NB4 (cell line): ENCODE measurements at regions not wholly inside any gene's neighbourhood (a gene's known extent, or its start where the extent isn't known, plus 50 kb on each side); places are given as distances from the start of the nearest gene placed in this dataset.

Source experiments
- DNase-seq: peaks from one replicate; pipeline ENCODE4 v3.0.0; 2010; ENCODE audit warnings: low read depth
- H3K4me3 ChIP-seq: one replicate; pipeline ENCODE4 v1.5.1; 2011; ENCODE audit warnings: mild to moderate bottlenecking, low read depth, low read length, moderate library complexity
- MYC ChIP-seq: IDR thresholded peaks from 2 replicates; pipeline ENCODE4 v1.6.1; 2011; ENCODE audit warnings: low read depth, low read length
- POLR2A ChIP-seq: IDR thresholded peaks from 2 replicates; pipeline ENCODE4 v1.6.1; 2011; ENCODE audit warnings: mild to moderate bottlenecking; ENCODE audit not compliant: insufficient read length; ENCODE audit errors: extremely low read depth
- TF ChIP-seq, protein P1 (sequence below): IDR thresholded peaks from 2 replicates; pipeline ENCODE4 v1.6.1; 2011; ENCODE audit warnings: low read depth, low read length
- TF ChIP-seq, protein P2 (sequence below): IDR thresholded peaks from one replicate; pipeline ENCODE4 v1.5.1; 2012; ENCODE audit warnings: low read depth, low read length

DNA sequence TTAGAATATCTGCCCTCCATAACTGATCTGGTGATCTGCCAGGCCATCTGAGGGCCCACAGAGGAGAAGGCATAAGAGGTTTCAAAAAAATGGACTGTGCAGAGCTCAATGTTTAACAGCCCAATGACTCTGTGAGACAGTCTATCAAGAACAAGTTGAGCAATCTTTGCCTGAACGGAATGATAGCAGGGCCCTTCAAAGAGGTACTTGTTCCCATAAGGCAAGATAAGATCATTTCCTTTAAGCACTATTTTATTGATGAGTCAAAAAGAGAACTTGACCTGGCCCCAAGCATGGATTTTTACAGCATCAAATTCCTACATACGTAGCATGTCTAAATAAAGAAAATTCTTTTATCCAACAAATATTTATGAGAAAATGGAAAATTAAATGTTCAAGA, 182.8 kb downstream of the IDS start:
- TF ChIP-seq, protein P1, sequence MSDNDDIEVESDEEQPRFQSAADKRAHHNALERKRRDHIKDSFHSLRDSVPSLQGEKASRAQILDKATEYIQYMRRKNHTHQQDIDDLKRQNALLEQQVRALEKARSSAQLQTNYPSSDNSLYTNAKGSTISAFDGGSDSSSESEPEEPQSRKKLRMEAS: no peak
- TF ChIP-seq POLR2A: no peak
- DNase-seq: no peak
- H3K4me3 ChIP-seq: no peak overlapping the region

DNA sequence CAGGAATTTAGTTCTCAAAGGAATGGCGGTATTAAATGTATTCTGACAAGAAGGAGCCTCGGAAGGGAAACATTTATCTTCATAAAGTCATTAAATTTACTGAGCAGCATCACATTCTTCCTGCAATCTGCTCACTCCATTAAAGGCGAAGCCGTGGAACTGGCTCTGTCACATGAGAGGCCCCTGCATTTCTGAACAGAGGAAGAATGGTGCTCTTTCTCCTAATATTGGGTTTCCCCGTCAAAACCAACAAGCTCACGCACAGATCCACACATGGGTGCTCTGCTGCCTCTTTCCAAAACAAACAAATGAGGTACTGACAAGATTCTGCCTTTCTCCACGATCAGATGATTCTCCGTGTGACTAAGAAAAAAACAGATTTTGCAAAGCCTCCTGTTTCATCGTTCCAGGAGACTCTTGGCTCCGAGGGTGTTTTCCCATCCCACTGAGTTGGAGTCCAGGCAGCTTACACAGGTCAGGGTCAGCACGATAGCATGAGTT, 191.2 kb downstream of the IDS start:
- no peak overlapping the region for H3K4me3 ChIP-seq
- TF ChIP-seq, protein P2, sequence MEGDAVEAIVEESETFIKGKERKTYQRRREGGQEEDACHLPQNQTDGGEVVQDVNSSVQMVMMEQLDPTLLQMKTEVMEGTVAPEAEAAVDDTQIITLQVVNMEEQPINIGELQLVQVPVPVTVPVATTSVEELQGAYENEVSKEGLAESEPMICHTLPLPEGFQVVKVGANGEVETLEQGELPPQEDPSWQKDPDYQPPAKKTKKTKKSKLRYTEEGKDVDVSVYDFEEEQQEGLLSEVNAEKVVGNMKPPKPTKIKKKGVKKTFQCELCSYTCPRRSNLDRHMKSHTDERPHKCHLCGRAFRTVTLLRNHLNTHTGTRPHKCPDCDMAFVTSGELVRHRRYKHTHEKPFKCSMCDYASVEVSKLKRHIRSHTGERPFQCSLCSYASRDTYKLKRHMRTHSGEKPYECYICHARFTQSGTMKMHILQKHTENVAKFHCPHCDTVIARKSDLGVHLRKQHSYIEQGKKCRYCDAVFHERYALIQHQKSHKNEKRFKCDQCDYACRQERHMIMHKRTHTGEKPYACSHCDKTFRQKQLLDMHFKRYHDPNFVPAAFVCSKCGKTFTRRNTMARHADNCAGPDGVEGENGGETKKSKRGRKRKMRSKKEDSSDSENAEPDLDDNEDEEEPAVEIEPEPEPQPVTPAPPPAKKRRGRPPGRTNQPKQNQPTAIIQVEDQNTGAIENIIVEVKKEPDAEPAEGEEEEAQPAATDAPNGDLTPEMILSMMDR: no peak
- TF ChIP-seq MYC (no peak), POLR2A (no peak)
- TF ChIP-seq, protein P1: no peak
- DNase-seq: no peak

DNA sequence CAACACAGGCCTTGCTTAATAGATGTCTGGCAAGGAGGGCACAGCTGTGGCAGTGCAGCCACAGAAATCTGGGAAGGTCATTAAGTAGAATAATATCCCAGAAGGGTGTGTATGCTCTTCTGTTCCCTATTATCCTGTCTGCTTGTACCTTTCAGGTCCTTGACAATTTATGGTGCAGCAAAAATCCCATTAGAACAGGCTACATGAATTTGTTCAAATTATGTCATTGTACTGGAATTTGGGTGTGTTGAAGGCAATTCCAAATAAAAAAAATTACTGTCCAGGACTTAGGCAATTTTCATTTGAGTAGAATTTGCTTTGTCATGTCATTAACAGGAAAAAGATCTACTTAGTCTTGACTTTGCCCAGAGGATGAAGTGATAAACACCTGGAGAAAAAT, 192.1 kb downstream of the IDS start:
- TF ChIP-seq POLR2A (no peak), MYC (no peak)
- TF ChIP-seq, protein P1: no peak
- TF ChIP-seq, protein P2: no peak
- DNase-seq: no peak
- H3K4me3 ChIP-seq: no peak overlapping the region

DNA sequence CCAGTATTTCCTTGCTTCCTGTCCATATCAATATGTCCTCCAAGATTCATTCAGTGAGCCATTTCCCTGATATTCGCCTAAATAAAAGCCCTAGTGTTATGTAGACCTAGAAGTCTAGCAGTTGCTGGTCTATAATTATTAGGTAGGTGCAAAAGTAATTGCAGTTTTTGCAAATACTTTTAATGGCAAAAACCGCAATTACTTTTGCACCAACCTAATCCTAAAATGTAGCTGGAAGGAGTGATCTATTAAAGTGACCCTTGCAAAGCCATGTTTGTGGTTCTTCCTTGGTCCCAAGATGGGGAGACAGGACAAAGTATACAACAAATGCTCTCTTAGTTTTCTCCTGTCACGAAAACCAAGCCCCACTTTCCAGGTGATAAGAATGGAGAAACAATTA, 193.0 kb downstream of the IDS start:
- H3K4me3 ChIP-seq: no peak overlapping the region
- no peak for DNase-seq
- TF ChIP-seq, protein P2: no peak
- TF ChIP-seq MYC (no peak), POLR2A (no peak)
- TF ChIP-seq, protein P1: no peak

DNA sequence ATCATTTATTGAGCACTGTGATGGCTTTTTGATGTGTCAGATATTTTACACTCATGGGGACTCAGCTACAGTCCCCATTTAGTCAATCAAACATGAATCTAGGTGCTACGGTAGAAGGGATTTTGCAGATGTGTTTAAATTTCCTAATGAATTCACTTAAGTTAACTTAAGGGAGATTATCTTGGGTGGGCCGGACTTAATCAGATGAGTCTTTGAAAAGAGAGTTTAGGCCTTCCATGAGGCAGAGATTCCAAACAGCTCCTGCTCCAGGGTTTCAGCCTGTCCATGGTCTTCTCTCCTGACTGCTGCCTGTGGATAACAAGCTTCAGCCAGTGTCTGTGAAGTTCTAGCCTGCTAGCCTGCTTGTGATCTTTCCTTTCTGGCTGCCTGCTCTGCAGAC, 202.4 kb downstream of the IDS start:
- TF ChIP-seq MYC (no peak), POLR2A (no peak)
- TF ChIP-seq, protein P1: no peak
- TF ChIP-seq, protein P2: no peak
- no peak overlapping the region for H3K4me3 ChIP-seq
- no peak for DNase-seq

DNA sequence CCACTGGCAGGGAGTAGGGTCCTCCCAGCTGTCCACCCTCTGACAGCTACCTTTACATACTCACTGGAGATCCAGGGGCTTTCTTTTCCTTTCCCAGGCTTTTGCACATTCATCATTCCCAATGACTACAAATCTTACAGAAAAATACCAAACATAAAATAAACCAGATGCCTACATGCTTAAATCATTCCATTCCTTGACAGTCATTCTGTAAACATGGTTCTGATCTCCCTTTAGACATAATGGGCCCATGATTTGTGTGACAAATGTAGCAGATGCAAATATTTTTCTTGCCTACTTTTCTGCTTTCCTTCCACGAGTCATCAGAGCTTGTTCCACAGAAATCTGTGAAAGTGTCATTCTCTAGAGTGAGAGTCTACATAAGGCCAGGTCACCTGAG, 207.0 kb downstream of the IDS start:
- TF ChIP-seq, protein P1: no peak
- TF ChIP-seq MYC: no peak
- TF ChIP-seq, protein P2: no peak
- TF ChIP-seq POLR2A: no peak
- no peak overlapping the region for H3K4me3 ChIP-seq
- DNase-seq: no peak
